ENCODE measurements at regions not wholly inside any gene's neighbourhood (a gene's known extent, or its start where the extent isn't known, plus 50 kb on each side); places are given as distances from the start of the nearest gene placed in this dataset.

DNA sequence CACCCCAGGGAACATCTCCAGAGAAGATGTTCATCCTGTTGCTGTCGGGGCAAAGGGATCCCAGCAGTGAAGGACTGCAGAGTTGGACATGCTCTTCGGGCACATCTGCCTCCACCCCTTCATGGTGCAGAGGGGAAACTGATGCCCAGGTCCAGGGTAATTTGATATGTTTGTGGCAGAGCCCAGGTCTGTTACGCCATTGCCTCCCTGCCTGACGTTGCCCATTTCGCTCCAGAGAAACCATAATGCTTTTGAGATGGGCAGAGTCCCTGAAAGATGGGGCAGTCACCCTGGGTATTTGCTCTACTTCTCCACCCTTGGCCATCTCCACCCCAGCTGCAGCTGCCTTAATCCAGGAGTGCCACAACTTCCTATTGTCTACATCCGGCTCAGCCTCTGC is 290.4 kb upstream of the POU3F1 start:
- DNase-seq (ENCODE audit: low read depth, low spot score): no peak

DNA sequence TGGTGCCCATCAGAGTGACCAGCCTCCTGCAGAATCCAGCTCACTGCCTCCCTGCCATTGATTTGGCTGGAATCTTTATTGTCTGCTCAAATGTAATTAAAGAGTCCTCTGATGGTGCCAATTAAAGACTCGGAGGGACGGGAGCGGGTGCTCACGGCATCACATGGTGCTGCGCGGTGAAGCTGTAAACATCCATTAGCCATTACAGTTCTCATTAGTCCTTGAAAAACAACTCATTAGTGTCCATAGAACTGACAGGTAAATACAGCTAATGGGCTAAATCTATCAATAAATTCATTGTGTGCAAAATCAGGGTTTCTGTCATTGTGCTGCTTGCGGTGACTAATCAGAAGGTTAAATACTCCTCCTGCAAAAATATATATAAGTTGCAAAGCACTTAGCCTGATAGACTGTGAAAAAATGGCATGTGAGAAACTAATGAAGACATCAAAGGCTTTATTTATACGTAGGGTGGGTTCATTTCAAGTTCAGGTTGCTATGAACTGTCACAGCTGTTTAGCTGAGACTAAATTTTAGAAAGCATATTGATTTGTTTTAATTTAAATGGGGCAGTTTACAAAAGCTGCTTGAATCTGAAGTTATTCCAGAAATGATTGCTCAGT is 289.8 kb upstream of the POU3F1 start:
- no peak for DNase-seq (ENCODE audit: low read depth, low spot score)

DNA sequence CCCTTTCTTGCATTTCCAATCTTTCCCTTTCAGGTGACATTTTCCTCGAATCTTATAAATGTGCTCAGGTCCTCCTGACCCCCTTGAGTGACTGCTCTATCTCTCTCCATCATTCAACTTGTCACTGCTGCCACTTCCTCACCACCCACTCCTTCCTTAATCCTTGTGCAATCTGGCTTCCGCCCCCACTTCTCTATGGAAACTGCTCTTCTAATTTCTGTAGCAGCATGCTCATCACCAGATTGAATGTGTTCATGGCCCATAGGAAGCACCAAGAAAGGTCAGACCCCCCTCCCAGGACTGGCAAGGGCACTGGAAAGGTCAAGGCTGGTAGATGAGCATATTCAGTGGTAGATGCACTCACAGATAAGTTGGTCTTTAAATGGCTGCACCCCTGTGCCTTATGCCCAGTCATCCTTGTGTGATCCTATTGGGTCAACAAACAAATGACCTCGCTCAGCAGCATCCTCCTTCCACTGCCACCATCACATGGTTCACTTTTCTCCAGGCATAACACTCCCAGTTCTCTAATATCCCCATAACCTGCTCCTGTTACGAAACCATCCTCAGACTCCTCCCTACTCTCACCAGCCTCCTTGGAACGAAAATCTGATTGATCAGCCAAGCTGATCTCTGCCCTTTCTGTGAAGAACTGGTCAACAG is 288.5 kb upstream of the POU3F1 start:
- DNase-seq (ENCODE audit: low read depth, low spot score): no peak

DNA sequence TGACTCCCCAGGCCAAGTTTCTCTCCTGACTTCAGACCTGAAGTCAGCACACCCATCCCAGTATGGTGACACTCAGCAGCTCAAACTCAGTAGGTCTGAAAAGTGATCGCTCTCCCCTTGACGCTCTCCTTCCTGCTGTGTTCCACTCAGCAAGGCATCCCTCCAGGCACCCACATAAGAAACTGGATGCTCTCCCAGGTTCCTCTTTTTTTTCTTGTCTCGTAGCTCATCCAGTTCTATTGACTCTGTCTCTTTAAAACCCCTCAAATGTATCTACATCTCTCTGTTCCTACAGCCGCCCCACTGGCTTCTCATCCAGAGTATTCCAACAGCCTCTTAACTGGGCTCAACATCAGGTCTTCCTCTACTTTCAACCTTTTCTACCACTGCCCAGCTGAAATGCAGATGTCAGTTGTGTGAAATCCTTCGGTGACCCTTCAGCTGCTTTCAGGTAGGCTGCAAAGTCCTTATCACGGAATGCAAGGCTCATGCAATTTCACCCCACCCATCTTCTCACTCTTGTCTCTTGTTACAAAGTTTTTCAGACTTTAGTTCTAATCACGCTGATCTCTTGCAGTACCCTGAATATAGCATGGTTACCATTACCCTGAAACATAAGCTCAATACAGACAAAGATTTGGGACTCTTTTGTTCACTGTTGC is 286.2 kb upstream of the POU3F1 start:
- DNase-seq (ENCODE audit: low read depth, low spot score): no peak

DNA sequence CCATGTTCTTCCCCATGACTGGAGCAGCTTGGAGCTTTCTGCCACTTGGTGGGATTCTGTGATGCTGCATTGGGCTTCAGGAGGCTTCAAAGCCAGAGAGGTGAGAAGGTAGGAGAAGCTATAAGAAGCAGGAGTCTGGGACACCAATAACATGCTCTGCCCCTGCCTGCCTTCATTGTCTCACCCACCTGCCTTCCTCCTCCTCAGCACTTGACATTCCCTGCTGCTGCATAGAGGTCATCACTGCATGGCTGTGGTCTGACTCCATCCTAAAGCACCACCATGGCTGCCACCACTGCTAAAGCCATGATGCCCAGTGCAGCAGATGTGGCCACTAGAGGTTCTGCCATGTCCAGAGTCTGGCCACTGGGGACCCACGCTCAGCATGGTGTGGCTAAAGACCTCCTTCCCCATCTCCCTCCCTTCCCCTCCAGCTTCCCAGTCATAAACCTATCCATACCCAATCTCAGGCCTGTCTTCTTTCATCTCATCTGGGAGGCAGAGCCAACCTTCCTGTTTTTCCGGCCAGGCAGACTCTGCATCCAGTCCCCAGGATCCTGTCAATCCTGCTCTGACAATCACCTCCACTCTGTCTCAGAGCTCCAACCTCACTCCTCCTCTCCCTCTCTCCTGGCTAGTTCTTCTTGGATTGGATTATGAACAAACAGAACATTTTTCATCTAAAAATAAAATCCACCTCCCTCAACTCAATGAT is 285.1 kb upstream of the POU3F1 start:
- DNase-seq (ENCODE audit: low read depth, low spot score): no peak

DNA sequence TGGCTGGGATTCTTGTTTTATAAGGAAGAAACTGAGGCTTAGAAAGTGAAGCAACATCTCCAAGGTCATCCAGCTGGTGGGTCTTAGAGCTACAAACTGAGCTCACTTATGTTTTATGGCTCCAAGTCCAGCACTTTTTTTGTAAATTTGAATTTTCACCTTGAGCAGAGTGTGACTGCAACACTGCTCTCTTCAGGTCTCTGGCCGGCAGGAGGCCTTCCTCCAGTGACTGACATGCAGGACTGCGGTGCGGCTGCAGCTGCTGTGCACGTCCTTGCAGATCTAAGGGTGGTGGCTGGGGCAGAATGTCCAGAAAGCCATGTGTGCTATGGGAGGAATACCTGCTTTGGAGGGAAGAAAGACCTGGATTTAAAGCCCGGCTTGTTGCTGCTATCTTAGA is 284.2 kb upstream of the POU3F1 start:
- no peak for DNase-seq (ENCODE audit: low read depth, low spot score)

DNA sequence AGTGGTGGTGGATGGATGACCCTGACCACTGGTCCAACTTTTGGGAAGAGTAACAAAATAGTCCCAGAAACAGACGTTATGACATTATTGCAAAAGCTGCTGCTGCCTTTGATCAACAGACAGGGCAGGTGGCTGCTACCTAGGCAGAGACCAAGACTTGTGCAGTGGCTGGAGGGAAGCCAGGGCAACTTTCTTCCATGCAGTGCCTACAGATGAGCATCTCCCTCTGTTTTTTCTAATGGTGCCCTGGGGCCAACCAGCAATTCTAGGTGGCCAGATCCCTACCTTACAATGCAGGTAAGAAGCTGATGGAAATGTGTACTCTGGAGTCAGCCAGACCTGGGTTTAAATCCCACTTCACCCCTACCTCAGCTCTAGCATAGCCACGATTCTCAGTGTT is 283.1 kb upstream of the POU3F1 start:
- DNase-seq (ENCODE audit: low read depth, low spot score): no peak

DNA sequence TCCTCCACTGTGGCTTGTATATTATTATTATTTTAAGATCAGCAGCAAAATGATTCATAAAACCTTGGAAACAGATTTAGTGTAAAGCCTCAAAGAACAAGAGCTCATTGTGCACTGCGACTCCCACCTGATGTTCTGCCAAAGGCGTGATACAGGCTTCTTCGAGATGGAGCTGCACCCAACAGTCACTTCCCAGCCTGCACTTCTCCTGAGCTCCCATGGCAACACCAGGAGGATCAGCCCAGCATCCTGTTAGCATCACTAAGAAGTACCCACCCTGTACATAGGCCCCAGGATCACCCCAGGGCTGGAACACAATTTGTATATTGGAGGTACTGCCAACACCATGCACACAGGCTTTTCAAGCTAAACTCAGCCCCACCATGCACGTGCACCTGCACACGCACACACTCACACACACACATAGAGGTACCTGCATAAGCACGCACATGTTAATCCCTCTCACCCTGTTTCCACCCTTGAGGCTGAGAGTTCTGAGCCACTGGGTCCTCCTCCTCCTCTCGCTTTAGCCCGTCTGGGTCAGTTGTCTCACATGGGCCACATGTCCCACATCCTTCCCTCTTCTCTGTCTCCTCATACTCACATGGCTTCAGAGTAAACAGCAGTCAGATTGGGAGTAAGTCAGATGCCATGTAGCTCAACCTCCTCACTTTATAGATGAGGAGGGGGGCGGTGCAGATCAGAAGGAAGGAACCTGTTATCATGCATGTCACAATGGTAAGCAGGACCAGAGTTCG is 281.9 kb upstream of the POU3F1 start:
- DNase-seq (ENCODE audit: low read depth, low spot score): no peak

DNA sequence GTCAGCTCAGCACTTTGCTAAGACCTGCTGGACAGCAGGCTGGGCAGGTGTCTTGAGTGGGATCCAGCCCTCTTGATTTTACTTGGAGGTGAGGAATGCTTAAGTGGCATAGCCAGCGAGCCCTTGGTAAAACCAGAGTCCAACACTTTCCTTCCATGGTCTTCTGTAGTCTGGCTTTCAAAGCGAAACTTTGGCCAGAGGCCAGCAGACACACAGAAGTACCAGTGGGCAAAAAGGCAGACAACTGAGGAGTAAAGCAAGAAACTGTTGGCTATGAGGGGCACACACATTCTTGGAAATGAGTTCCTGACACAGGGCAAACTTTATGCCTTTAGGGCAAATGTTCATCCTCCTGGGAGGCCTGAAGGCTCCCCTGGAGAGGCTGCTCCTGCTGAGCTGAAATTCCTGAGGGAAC is 281.0 kb upstream of the POU3F1 start:
- DNase-seq (ENCODE audit: low read depth, low spot score): no peak

DNA sequence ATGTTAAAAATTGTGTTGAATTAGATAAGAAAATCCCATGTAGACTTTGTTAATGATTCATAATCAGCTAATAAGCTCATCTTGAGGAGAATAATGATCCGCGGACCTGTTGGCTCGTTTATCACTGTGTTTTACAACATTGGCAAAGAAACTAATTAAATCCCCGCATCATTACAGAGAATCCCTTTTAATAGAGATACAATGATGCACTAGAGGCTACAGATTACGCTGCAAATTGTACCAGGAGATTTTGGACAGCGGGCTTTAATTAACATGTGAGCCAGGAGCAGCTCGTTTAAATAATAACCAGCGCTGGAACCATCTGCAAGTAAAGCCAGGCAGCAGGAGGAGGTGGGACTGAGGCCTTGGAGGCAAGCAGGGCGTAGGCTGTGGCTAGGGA is 280.3 kb upstream of the POU3F1 start:
- no peak for DNase-seq (ENCODE audit: low read depth, low spot score)

DNA sequence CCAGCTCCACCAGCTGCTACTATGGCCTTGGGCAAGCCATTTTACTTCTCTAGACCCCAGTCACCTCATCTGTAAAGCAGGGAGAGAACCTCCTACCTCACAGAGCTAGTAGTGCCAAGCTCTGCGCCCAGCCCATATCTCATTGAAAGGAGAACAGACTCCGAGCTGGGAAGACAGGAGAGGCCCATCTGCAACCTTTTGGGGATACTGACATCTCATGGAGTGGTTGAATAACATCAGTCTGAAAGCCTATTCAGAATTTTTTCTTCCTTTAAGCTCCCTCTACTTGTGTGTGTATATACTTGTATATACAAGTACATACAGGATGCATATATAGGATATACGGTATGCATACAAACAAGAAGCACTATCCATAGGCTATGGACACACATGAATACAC is 279.5 kb upstream of the POU3F1 start:
- no peak for DNase-seq (ENCODE audit: low read depth, low spot score)

DNA sequence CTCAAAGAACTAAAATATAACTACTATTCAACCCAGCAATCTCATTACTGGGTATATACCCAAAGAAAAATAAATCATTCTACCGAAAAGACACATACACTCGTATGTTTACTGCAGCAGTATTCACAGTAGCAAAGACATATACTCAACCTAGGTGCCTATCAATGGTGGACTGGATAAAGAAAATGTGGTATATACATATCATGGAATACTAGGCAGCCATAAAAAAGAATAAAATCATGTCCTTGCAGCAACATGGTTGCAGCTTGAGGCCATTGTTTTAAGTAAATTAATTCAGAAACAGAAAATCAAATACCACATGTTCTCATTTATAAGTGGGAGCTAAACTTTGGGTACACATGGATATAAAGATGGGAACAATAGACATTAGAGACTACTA is 266.2 kb upstream of the POU3F1 start:
- DNase-seq (ENCODE audit: low read depth, low spot score): no peak

DNA sequence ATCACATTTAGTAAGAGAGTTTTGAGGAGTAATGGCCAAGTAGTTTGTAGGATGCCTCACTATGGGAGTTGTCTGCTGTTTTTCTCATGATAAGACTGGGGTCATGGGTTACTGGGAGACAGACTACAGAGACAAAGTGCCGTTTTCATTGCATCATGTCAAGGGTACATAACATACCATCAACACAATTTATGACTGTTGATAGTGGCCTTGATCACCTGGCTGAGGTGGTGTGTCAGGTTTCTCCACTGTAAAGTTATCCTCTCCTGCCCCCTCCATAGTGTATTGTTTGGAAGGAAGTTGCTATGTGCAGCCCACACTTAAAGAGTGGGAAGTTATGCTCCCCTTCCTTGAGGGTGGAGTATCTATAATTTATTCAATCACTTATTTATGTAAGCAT is 263.5 kb upstream of the POU3F1 start:
- no peak for DNase-seq (ENCODE audit: low read depth, low spot score)

DNA sequence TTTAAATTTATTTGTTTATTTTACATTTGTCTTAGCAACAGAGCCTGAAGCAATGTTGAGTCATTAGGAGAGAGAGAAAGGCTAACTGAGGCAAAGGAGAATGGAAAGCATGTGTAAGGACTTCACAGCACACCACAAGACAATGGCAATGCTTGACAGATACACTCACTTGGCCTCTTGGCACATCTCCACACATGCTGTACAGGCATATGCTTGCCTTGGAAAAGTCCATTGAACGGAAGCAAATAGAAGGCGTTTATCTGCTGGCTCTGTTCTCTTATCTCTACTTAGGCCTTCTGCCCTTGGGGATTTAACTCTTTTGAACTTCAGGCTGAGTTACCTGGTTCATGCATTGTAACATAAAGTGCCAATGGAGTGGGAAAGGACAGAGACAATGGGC is 262.2 kb upstream of the POU3F1 start:
- no peak for DNase-seq (ENCODE audit: low read depth, low spot score)

DNA sequence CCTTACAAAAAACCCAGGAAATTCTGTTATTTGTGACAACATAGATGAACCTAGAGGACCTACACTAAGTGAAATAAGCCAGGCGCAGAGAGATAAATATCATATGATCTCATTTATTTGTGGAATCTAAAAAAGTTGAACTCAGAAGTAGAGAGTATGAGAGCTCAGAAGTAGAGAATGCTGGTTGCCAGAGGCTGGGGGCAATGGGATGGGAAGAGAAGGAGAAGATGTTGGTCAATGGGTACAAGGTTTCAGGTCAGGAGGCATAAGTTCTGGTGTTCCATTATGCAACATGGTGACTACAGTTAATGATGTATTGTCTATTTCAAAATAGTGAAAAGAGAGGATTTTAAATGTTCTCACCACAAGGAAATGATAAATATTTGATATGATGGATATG is 259.1 kb upstream of the POU3F1 start:
- DNase-seq (ENCODE audit: low read depth, low spot score): no peak

DNA sequence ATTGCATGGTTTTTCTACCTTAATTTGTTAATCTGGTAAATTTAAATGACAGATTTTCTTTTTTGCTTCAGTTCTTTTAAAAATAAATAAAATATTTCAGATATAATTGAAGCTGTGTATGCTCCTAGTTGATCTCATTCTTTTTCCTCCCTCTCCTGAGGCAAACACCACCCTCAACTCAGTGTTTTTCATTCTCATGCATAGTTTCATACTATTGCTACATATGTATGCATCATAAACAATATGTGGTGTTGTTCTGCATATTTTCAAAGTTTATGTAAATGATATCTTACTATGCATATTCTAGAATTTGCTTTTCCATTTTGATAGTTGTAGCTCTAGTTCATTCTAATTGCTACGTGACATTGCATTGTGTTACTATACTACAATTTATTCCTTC is 257.2 kb upstream of the POU3F1 start:
- DNase-seq (ENCODE audit: low read depth, low spot score): no peak

DNA sequence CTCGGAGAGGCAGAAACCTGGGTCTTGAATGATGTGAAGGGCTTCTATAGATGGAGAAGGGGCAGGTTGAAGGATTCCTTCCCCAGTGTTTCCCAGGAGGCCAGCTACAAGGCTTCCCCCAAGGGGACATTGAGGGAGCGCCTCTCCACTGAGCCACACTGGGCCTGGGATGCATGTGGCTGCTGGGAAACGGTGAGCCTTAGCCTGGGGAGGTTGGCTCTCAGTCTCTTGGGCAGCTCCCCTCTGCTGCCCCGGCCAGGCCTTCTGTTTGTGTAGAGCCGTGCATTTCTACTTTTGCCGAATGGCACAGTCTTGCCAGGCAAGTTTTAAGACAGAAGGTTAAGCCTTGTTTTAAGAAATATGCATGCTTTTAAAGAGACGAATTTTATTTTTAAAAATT is 254.4 kb upstream of the POU3F1 start:
- no peak for DNase-seq (ENCODE audit: low read depth, low spot score)

DNA sequence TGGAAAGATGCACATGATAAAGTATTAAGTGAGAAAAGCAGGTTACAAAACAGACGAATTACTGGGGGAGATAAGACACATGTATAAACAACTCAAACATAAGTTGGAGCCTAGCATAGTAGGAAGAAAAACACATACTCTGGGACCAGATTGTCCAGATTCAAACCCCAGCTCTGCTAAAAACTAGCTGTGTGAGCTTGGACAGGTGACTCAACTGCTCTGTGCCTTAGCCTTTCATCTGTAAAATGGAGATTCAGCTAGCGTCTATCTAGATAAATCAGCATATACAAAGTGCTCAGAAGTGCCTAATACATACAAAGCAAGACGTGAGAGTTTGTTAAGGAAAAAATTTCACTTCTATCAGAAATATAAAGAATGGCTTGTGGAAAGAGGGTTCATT is 254.0 kb upstream of the POU3F1 start:
- no peak for DNase-seq (ENCODE audit: low read depth, low spot score)

DNA sequence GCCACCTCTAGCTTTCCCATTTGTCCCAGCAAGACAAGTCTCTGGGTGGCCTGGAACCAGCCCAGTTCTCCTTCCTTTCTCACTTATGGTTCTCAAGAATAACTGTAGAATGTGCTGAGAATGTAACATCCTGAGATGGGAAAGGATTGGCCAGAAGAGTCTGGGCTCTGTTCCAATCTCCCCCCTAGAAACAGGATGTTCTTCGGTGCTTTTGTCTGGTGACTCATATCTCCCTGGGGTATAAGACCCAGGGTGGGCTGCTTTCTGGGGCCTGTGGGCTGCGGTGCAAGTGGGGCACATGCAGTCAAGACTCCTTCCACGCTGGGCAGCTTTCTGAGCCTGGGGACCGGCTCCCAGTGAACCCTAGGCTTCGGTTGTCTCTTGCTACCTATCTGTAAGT is 251.2 kb upstream of the POU3F1 start:
- peak; percentile 44 for DNase-seq (ENCODE audit: low read depth, low spot score)

DNA sequence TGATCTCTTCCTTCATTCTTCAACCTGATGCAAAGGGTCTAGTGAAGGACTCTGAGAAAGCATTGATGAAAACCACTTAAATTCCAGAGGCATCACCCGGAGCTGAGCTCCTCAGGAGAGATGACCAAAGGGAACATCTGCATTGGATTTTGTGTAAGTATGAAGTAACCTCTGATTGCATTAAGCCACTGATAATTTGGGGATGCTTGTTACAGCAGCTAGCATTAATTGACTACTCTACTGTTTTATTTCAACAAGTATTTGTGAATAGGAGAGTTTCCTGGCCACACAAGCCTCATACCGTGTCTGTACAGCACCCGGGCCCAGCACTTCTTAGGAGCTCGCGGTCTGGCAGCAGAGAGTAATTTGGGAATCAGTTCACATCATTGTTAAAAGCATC is 250.7 kb upstream of the POU3F1 start:
- no peak for DNase-seq (ENCODE audit: low read depth, low spot score)

DNA sequence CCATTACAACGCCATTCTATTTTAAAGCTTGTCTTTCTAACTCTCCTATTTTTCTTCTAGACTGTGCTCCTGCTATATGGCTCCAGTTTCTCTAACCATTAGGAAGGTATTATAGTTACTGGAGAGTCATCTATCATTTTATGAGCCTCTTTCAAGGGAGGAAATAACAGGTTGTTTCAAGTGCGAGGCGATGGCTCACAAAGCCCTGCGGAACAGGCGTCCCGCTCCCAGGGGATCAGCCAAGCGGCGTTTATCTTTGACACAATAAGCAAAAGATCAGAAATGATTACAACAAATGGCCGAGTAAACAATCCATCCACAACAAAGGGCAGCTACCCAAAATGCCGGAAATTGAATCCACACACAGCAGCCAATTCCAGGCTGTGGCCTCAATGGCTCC is 249.5 kb upstream of the POU3F1 start:
- no peak for DNase-seq (ENCODE audit: low read depth, low spot score)

DNA sequence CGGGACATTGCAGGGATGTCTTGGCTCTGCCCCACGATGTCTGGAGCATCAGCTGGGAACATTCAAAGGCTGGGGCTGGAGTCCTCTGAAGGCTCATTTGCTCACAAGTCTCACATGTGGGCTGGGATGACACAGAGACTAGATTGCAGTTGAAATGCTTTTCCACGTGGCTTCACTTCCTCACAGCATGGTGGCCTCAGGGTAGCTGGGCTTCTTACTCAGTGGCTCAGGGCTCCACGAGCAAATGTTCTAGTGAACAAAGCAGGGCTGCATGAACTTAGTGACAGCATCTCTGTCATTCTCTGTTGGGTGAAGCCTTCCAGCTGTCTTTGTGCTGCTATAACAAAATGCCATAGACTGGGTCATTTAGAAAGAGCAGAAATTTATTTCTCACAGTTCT is 247.0 kb upstream of the POU3F1 start:
- DNase-seq (ENCODE audit: low read depth, low spot score): no peak
